OCI-LY3 (cell line): ENCODE measurements at regions not wholly inside any gene's neighbourhood (a gene's known extent, or its start where the extent isn't known, plus 50 kb on each side); places are given as distances from the start of the nearest gene placed in this dataset.

Source experiments
- H2AFZ ChIP-seq: fragments of 200-600, 300-600 bp; shearing (Covaris generic); 2 replicates; pipeline ENCODE4 v1.6.0; 2014; ENCODE audit warnings: antibody characterized with exemption, low read depth, low read length
- H3K27ac ChIP-seq: fragments of 200-600, 300-600 bp; sonication (generic); 2 replicates; pipeline ENCODE4 v1.5.1; 2014; ENCODE audit warnings: mild to moderate bottlenecking, low read length, moderate library complexity, mixed read lengths
- H3K27me3 ChIP-seq: fragments of 200-600, 300-600 bp; sonication (generic); 2 replicates; pipeline ENCODE4 v1.6.1; 2014; ENCODE audit warnings: low read depth, low read length, mixed read lengths
- H3K36me3 ChIP-seq: fragments of 200-600, 300-600 bp; sonication (generic); replicated peaks from 2 replicates; pipeline ENCODE3; 2014; ENCODE audit warnings: low read depth, low read length, mixed read lengths
- H3K4me1 ChIP-seq: fragments of 300-600, 200-600 bp; sonication (generic); 2 replicates; pipeline ENCODE4 v1.6.1; 2014; ENCODE audit warnings: low read length, mixed read lengths
- H3K4me2 ChIP-seq: fragments of 200-600, 300-600 bp; sonication (generic); 2 replicates; pipeline ENCODE4 v1.6.1; 2014; ENCODE audit warnings: low read length, mixed read lengths
- H3K4me3 ChIP-seq: fragments of 300-600, 200-600 bp; sonication (generic); 2 replicates; pipeline ENCODE4 v1.5.1; 2014; ENCODE audit warnings: antibody characterized with exemption, mild to moderate bottlenecking, low read length, moderate library complexity
- H3K79me2 ChIP-seq: fragments of 300-600, 200-600 bp; shearing (Covaris generic); 2 replicates; pipeline ENCODE4 v1.6.1; 2014; ENCODE audit warnings: mild to moderate bottlenecking, low read length, mixed read lengths
- H3K9ac ChIP-seq: fragments of 300-600, 200-600 bp; shearing (Covaris generic); 2 replicates; pipeline ENCODE4 v1.6.0; 2014; ENCODE audit warnings: mild to moderate bottlenecking, low read length, moderate library complexity
- H3K9me3 ChIP-seq: fragments of 200-600, 300-600 bp; shearing (Covaris generic); 2 replicates; pipeline ENCODE4 v1.6.1; 2014; ENCODE audit warnings: low read length, mixed read lengths; ENCODE audit not compliant: insufficient read depth
- H4K20me1 ChIP-seq: fragments of 200-600, 300-600 bp; sonication (generic); 2 replicates; pipeline ENCODE4 v1.6.1; 2016; ENCODE audit warnings: low read length, mixed read lengths; ENCODE audit not compliant: insufficient read depth
- CTCF ChIP-seq: fragments of 200-600, 300-600 bp; sonication (generic); IDR thresholded peaks from 2 replicates; pipeline ENCODE4 v1.5.1; 2014; ENCODE audit warnings: antibody characterized with exemption, low read length, low read depth
- EZH2phosphoT487 ChIP-seq: fragments of 200-600 bp; shearing (Covaris generic); IDR thresholded peaks from 2 replicates; pipeline ENCODE4 v1.6.1; 2018; ENCODE audit warnings: antibody characterized with exemption, mixed run types, low read depth

GRCh38 chr9:96141128-96141474, 160.9 kb downstream of the HSD17B3 start:
- Histone ChIP-seq H3K9ac (no peak overlapping the region), H4K20me1 (no peaks in the 10 kb centered on the region), H3K9me3 (no peaks in the 10 kb centered on the region), H3K4me1 (peaks cover 11% of the 10 kb centered on the region), H2AFZ (no peak overlapping the region), H3K4me3 (no peak overlapping the region), H3K27ac (no peak overlapping the region), H3K4me2 (no peak overlapping the region), H3K79me2 (no peaks in the 10 kb centered on the region), H3K27me3 (peaks cover 16% of the 10 kb centered on the region), H3K36me3 (no peaks in the 10 kb centered on the region)
- TF ChIP-seq CTCF, result no peak
- no peak for TF ChIP-seq EZH2phosphoT487

GRCh38 chr9:96140296-96141127, 161.5 kb downstream of the HSD17B3 start:
- H3K4me1 ChIP-seq, result peaks cover 15% of the 10 kb centered on the region
- H3K9ac ChIP-seq, result no peak overlapping the region
- TF ChIP-seq CTCF, result no peak
- TF ChIP-seq EZH2phosphoT487, result no peak
- no peaks in the 10 kb centered on the region for H3K36me3 ChIP-seq
- no peaks in the 10 kb centered on the region for H3K79me2 ChIP-seq
- no peak overlapping the region for H3K27ac ChIP-seq
- no peak overlapping the region for H2AFZ ChIP-seq
- H3K4me2 ChIP-seq, result no peak overlapping the region
- no peaks in the 10 kb centered on the region for H3K9me3 ChIP-seq
- H4K20me1 ChIP-seq, result no peaks in the 10 kb centered on the region
- H3K27me3 ChIP-seq, result peaks cover 16% of the 10 kb centered on the region
- H3K4me3 ChIP-seq, result no peak overlapping the region

- peaks cover 19% of the 10 kb centered on the region for H3K4me1 ChIP-seq
- H2AFZ ChIP-seq, result no peak overlapping the region
- H3K4me3 ChIP-seq, result no peak overlapping the region
- H3K27ac ChIP-seq, result no peak overlapping the region
- peaks cover 16% of the 10 kb centered on the region for H3K27me3 ChIP-seq
- H4K20me1 ChIP-seq, result no peaks in the 10 kb centered on the region
- no peaks in the 10 kb centered on the region for H3K79me2 ChIP-seq
- H3K9me3 ChIP-seq, result no peaks in the 10 kb centered on the region
- H3K4me2 ChIP-seq, result no peak overlapping the region
- H3K9ac ChIP-seq, result no peak overlapping the region
- TF ChIP-seq EZH2phosphoT487, result no peak
- TF ChIP-seq CTCF, result no peak
- no peaks in the 10 kb centered on the region for H3K36me3 ChIP-seq
These were observed 162.2 kb downstream of the HSD17B3 start for GRCh38 chr9:96139592-96140295.

- no peak overlapping the region for H3K4me2 ChIP-seq
- H3K9me3 ChIP-seq, result no peaks in the 10 kb centered on the region
- peaks cover 8% of the 10 kb centered on the region for H3K27me3 ChIP-seq
- TF ChIP-seq EZH2phosphoT487 (no peak), CTCF (no peak)
- H3K79me2 ChIP-seq, result no peaks in the 10 kb centered on the region
- H3K36me3 ChIP-seq, result no peaks in the 10 kb centered on the region
- H4K20me1 ChIP-seq, result no peaks in the 10 kb centered on the region
- no peak overlapping the region for H3K9ac ChIP-seq
- peaks cover 19% of the 10 kb centered on the region for H3K4me1 ChIP-seq
- no peak overlapping the region for H2AFZ ChIP-seq
- H3K27ac ChIP-seq, result no peak overlapping the region
- H3K4me3 ChIP-seq, result no peak overlapping the region
These were observed 163.4 kb downstream of the HSD17B3 start for GRCh38 chr9:96138616-96139015.
